Ishikawa (cell line): ENCODE measurements at regions not wholly inside any gene's neighbourhood (a gene's known extent, or its start where the extent isn't known, plus 50 kb on each side); places are given as distances from the start of the nearest gene placed in this dataset.

Source experiments
- TF ChIP-seq, protein P1 (sequence below): IDR thresholded peaks from 2 replicates; pipeline ENCODE4 v1.6.1; 2012
- TF ChIP-seq, protein P2 (sequence below): IDR thresholded peaks from 2 replicates; pipeline ENCODE4 v1.6.1; 2012; ENCODE audit warnings: low read depth, mild to moderate bottlenecking

DNA sequence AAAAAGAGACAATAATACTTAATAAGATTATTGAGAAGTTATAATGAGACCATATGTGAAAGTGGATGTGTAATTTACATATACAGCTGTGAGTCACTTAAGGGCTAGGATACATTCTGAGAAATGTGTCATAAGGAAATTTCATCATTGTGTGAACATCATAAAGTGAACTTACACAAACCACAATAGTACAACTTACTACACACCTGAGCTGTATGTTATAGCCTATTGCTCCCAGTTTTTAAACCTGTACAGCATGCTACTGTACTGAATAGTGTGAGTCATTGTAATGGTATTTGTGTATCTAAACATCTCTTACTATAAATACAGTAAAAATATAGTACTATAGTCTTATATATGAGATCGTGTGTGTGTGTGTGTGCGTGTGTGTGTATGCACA is 1420.3 kb upstream of the PIK3C3 start:
- TF ChIP-seq, protein P1, sequence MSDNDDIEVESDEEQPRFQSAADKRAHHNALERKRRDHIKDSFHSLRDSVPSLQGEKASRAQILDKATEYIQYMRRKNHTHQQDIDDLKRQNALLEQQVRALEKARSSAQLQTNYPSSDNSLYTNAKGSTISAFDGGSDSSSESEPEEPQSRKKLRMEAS = no peak
- TF ChIP-seq, protein P2, sequence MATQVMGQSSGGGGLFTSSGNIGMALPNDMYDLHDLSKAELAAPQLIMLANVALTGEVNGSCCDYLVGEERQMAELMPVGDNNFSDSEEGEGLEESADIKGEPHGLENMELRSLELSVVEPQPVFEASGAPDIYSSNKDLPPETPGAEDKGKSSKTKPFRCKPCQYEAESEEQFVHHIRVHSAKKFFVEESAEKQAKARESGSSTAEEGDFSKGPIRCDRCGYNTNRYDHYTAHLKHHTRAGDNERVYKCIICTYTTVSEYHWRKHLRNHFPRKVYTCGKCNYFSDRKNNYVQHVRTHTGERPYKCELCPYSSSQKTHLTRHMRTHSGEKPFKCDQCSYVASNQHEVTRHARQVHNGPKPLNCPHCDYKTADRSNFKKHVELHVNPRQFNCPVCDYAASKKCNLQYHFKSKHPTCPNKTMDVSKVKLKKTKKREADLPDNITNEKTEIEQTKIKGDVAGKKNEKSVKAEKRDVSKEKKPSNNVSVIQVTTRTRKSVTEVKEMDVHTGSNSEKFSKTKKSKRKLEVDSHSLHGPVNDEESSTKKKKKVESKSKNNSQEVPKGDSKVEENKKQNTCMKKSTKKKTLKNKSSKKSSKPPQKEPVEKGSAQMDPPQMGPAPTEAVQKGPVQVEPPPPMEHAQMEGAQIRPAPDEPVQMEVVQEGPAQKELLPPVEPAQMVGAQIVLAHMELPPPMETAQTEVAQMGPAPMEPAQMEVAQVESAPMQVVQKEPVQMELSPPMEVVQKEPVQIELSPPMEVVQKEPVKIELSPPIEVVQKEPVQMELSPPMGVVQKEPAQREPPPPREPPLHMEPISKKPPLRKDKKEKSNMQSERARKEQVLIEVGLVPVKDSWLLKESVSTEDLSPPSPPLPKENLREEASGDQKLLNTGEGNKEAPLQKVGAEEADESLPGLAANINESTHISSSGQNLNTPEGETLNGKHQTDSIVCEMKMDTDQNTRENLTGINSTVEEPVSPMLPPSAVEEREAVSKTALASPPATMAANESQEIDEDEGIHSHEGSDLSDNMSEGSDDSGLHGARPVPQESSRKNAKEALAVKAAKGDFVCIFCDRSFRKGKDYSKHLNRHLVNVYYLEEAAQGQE = no peak
